ENCODE measurements at regions not wholly inside any gene's neighbourhood (a gene's known extent, or its start where the extent isn't known, plus 50 kb on each side); places are given as distances from the start of the nearest gene placed in this dataset.

GRCh38 chr16:86643671-86644070, 65.3 kb downstream of the FOXL1 start:
- no peak overlapping the region for H3K27ac ChIP-seq
- H3K4me1 ChIP-seq, result no peaks in the 10 kb centered on the region
- POLR2A ChIA-PET, result no interaction called here
- TF ChIP-seq REST (IDR thresholded peaks at IDR 0.05) (no peak), E2F6 (IDR thresholded peaks at IDR 0.05; ENCODE audit: borderline replicate concordance, low read depth) (no peak), EHF (CRISPR knock-in tag; IDR thresholded peaks at IDR 0.05) (no peak), MAZ (IDR thresholded peaks at IDR 0.05; ENCODE audit: borderline replicate concordance, low read depth, low read length) (no peak), FOXS1 (CRISPR knock-in tag; IDR thresholded peaks at IDR 0.05) (no peak), USF2 (IDR thresholded peaks at IDR 0.05) (no peak), HES2 (IDR thresholded peaks at IDR 0.05) (no peak), ESRRA (IDR thresholded peaks at IDR 0.05; ENCODE audit: borderline replicate concordance, low read length) (no peak), POLR2AphosphoS2 (conservative IDR thresholded peaks at IDR 0.05; ENCODE audit: low read length) (no peak), BHLHE40 (IDR thresholded peaks at IDR 0.05; ENCODE audit: low read depth, low read length) (no peak), HEYL (CRISPR knock-in tag; IDR thresholded peaks at IDR 0.05) (no peak), MAX (IDR thresholded peaks at IDR 0.05) (no peak), POLR2A (IDR thresholded peaks at IDR 0.05; ENCODE audit: low read length) (no peak), SREBF2 (IDR thresholded peaks at IDR 0.05) (no peak), SMC3 (IDR thresholded peaks at IDR 0.05) (no peak), JUNB (IDR thresholded peaks at IDR 0.05) (no peak), CHD4 (IDR thresholded peaks at IDR 0.05; ENCODE audit: borderline replicate concordance) (no peak), NR3C1 (IDR thresholded peaks at IDR 0.05) (no peak), RAD21 (conservative IDR thresholded peaks at IDR 0.05 in 1 of 2, IDR thresholded peaks at IDR 0.05 in 1 of 2) (no peak), TP53 (CRISPR knock-in tag; IDR thresholded peaks at IDR 0.05) (no peak)
- FAIRE-seq (no peak), DNase-seq (ENCODE audit: low read depth in 1 of 2, low spot score in 1 of 2) (no peak), ATAC-seq (no peak)
- 61% methylated on average over 6 of the region's 6 CpGs for WGBS (ENCODE audit: missing lambda C conversion rate)
- no peak overlapping the region for H3K4me2 ChIP-seq
- CTCF ChIA-PET, result interaction anchor here (1.3 kb wide), 1 partner anchor 68 kb away, joined by 3 read pairs; no protein-coding TSS in a partner anchor
- H3K4me3 ChIP-seq, result no peak overlapping the region
- H3K9me3 ChIP-seq, result peaks cover 9% of the 10 kb centered on the region; the same call in 1 of the 3 replicates

GRCh38 chr16:86647561-86647960, 69.2 kb downstream of the FOXL1 start:
- FAIRE-seq (no peak), ATAC-seq (no peak), DNase-seq (ENCODE audit: low read depth in 1 of 2, low spot score in 1 of 2) (no peak)
- TF ChIP-seq POLR2A (IDR thresholded peaks at IDR 0.05; ENCODE audit: low read length), result no peak
- no peak for TF ChIP-seq ZC3H11A (IDR thresholded peaks at IDR 0.05)
- no peak for TF ChIP-seq E2F6 (IDR thresholded peaks at IDR 0.05; ENCODE audit: borderline replicate concordance, low read depth)
- no peak for TF ChIP-seq KDM1A (IDR thresholded peaks at IDR 0.05; ENCODE audit: low read depth)
- TF ChIP-seq FOSL2 (IDR thresholded peaks at IDR 0.05), result no peak
- no peak for TF ChIP-seq FOSL2 (CRISPR knock-in tag; IDR thresholded peaks at IDR 0.05)
- no peak for TF ChIP-seq TFCP2L1 (CRISPR knock-in tag; IDR thresholded peaks at IDR 0.05)
- TF ChIP-seq KDM5A (IDR thresholded peaks at IDR 0.05), result no peak
- no peak for TF ChIP-seq RFX5 (IDR thresholded peaks at IDR 0.05)
- no peak for TF ChIP-seq JUN (IDR thresholded peaks at IDR 0.05)
- TF ChIP-seq USF2 (IDR thresholded peaks at IDR 0.05), result no peak
- TF ChIP-seq TP53 (CRISPR knock-in tag; IDR thresholded peaks at IDR 0.05), result no peak
- TF ChIP-seq BCL3 (IDR thresholded peaks at IDR 0.05), result no peak
- Histone ChIP-seq H3K4me3 (no peak overlapping the region), H3K9me3 (peaks cover 9% of the 10 kb centered on the region; the same call in 1 of the 3 replicates), H3K4me1 (no peaks in the 10 kb centered on the region), H3K4me2 (no peak overlapping the region), H3K27ac (no peak overlapping the region)
- 61% methylated on average over 2 of the region's 2 CpGs for WGBS (ENCODE audit: missing lambda C conversion rate)
- ChIA-PET CTCF (interaction anchor here (0.6 to 0.9 kb wide), 2 partner anchors 154 to 429 kb away, joined by 3 to 4 read pairs; no protein-coding TSS in a partner anchor), POLR2A (no interaction called here)

All from A549 (cell line).